HCT116 (cell line): ENCODE measurements at regions not wholly inside any gene's neighbourhood (a gene's known extent, or its start where the extent isn't known, plus 50 kb on each side); places are given as distances from the start of the nearest gene placed in this dataset.
"Not testable (repeated sequence)": the region's sequence is repeated elsewhere in the genome, so short reads cannot be mapped to it uniquely, and the experiment has no call there.

ENCODE experiments used
- ATAC-seq: fragments of 200-7000 bp; cut with Tn5 transposase; 2 replicates; pipeline ENCODE4 v1.9.1; 2020; ENCODE audit warnings: mild to moderate bottlenecking, moderate library complexity
- BruUV-seq: library from RNA; stranded (reverse); fragments of 400-500 nt; replicated peaks from 2 replicates; lab custom pipeline; 2021; lab: Mats Ljungman, UMichigan
- CTCF ChIA-PET: fragments of 300-600 bp; sonication (Branson Sonifier 250); formaldehyde crosslinking; loops from one replicate; lab custom pipeline; 2021; ENCODE audit warnings: antibody characterized with exemption; lab: Charles Lee
- POLR2A ChIA-PET: fragments of 300-600, 350-600 bp; sonication (Branson Sonifier 250); formaldehyde crosslinking; loops from one replicate; lab custom pipeline; 2021; ENCODE audit warnings: antibody characterized with exemption; lab: Charles Lee
- RAD21 ChIA-PET, 2 experiments: fragments of 300-600 bp; sonication (Branson Sonifier 250); formaldehyde crosslinking; loops; one replicate each; lab custom pipeline; 2023; ENCODE audit warnings: low total read pairs in 2 of 2; ENCODE audit not compliant: uncharacterized antibody in 2 of 2, unreplicated experiment in 2 of 2, low non-redundant PET in 1 of 2; lab: Charles Lee
- DNase-seq: peaks from one replicate; pipeline ENCODE4 v3.0.0-alpha.2; 2010; ENCODE audit warnings: low read depth, low spot score
- H2AFZ ChIP-seq: fragments of 200-600 bp; shearing (Covaris generic), sonication (generic); 2 replicates; pipeline ENCODE4 v1.6.1; 2017; ENCODE audit warnings: low read depth, mixed run types, mixed read lengths, antibody characterized with exemption, low read length; ENCODE audit not compliant: poor library complexity, severe bottlenecking
- H3K27ac ChIP-seq: 2 replicates; pipeline ENCODE4 v1.5.1; 2012; ENCODE audit warnings: low read depth, low read length
- H3K27me3 ChIP-seq: fragments of 200-600 bp; sonication (generic); 2 replicates; pipeline ENCODE4 v1.6.1; 2016; ENCODE audit warnings: mixed run types, low read length, mixed read lengths; ENCODE audit not compliant: insufficient read depth
- H3K36me3 ChIP-seq, 2 experiments: fragments of 200-500 bp in 1 of 2; fragments of 200-600 bp in 1 of 2; sonication (Bioruptor generic) in 1 of 2; sonication (generic) in 1 of 2; 2 replicates each; pipeline versions ENCODE4 v1.5.1 to v1.6.1; 2014 to 2016; ENCODE audit warnings: low read length in 2 of 2, inconsistent platforms in 1 of 2, mixed read lengths in 1 of 2, mixed run types in 1 of 2; ENCODE audit not compliant: insufficient read depth in 2 of 2, control insufficient read depth in 1 of 2
- H3K4me1 ChIP-seq, 2 experiments: fragments of 200-600 bp in 1 of 2; sonication (generic) in 1 of 2; 2 replicates each; pipeline versions ENCODE4 v1.5.1 to v1.6.1; 2012 to 2017; ENCODE audit warnings: low read length in 2 of 2, inconsistent platforms in 1 of 2, mild to moderate bottlenecking in 1 of 2, mixed read lengths in 1 of 2, mixed run types in 1 of 2, moderate library complexity in 1 of 2; ENCODE audit not compliant: insufficient read depth in 2 of 2, control insufficient read depth in 1 of 2
- H3K4me2 ChIP-seq: fragments of 200-600 bp; sonication (generic); 2 replicates; pipeline ENCODE4 v1.6.1; 2017; ENCODE audit warnings: mixed run types, low read length, mixed read lengths
- H3K4me3 ChIP-seq, 2 experiments: fragments of 200-600 bp in 1 of 2; sonication (generic) in 1 of 2; replicated peaks in 1 of 2; 2 replicates each; pipeline ENCODE4 v1.5.1; 2011 to 2016; ENCODE audit warnings: low read length in 2 of 2, control low read depth in 1 of 2, low read depth in 1 of 2, mild to moderate bottlenecking in 1 of 2, mixed read lengths in 1 of 2, mixed run types in 1 of 2
- H3K79me2 ChIP-seq: fragments of 200-600 bp; sonication (generic); 2 replicates; pipeline ENCODE4 v1.6.1; 2017; ENCODE audit warnings: mild to moderate bottlenecking, mixed run types, low read length, moderate library complexity, mixed read lengths; ENCODE audit not compliant: insufficient read depth
- H3K9ac ChIP-seq: fragments of 200-600 bp; sonication (generic); 2 replicates; pipeline ENCODE4 v1.6.1; 2016; ENCODE audit warnings: low read length, mixed read lengths
- H3K9me2 ChIP-seq: fragments of 200-600 bp; sonication (generic), shearing (Covaris generic); 2 replicates; pipeline ENCODE4 v1.6.1; 2017; ENCODE audit warnings: mixed run types, mild to moderate bottlenecking, moderate library complexity; ENCODE audit not compliant: insufficient read depth
- H3K9me3 ChIP-seq, 2 experiments: fragments of 200-500 bp in 1 of 2; fragments of 200-600 bp in 1 of 2; sonication (Bioruptor generic) in 1 of 2; sonication (generic) in 1 of 2; 2 replicates each; pipeline ENCODE4 v1.6.1; 2014 to 2017; ENCODE audit warnings: low read length in 2 of 2, mixed read lengths in 2 of 2, inconsistent platforms in 1 of 2, low read depth in 1 of 2, mild to moderate bottlenecking in 1 of 2, mixed run types in 1 of 2, moderate library complexity in 1 of 2; ENCODE audit not compliant: control insufficient read depth in 1 of 2, insufficient read depth in 1 of 2
- H4K20me1 ChIP-seq: fragments of 200-600 bp; sonication (generic), shearing (Covaris generic); 2 replicates; pipeline ENCODE4 v1.6.1; 2017; ENCODE audit warnings: mixed run types, mild to moderate bottlenecking, moderate library complexity; ENCODE audit not compliant: insufficient read depth
- EGR1 ChIP-seq: IDR thresholded peaks from 2 replicates; pipeline ENCODE4 v1.6.1; 2012; ENCODE audit warnings: low read depth
- FOSL1 ChIP-seq: IDR thresholded peaks from 2 replicates; pipeline ENCODE4 v1.6.1; 2012; ENCODE audit warnings: low read depth
- MAX ChIP-seq: IDR thresholded peaks from 2 replicates; pipeline ENCODE4 v1.6.1; 2012
- ZBTB33 ChIP-seq: IDR thresholded peaks from 2 replicates; pipeline ENCODE4 v1.6.1; 2011; ENCODE audit warnings: mild to moderate bottlenecking, low read length, moderate library complexity; ENCODE audit not compliant: insufficient replicate concordance; ENCODE audit errors: extremely low read depth
- intact Hi-C: fragments of 100-400 bp; cut with micrococcal nuclease; formaldehyde crosslinking; loops from 2 replicates; pipeline ENCODE4 v1.10.0; 2022
- TF ChIP-seq, protein P1 (sequence below), 3 experiments: fragments of 200-600 bp in 1 of 3; sonication (generic) in 1 of 3; IDR thresholded peaks in 2 of 3; conservative IDR thresholded peaks in 1 of 3; 2 replicates each; pipeline ENCODE4 v1.5.1; 2012 to 2017; ENCODE audit warnings: low read depth in 2 of 3, low read length in 2 of 3, antibody characterized with exemption in 1 of 3, borderline replicate concordance in 1 of 3, control low read depth in 1 of 3, mild to moderate bottlenecking in 1 of 3, mixed read lengths in 1 of 3, mixed run types in 1 of 3, moderate library complexity in 1 of 3; ENCODE audit not compliant: insufficient read depth in 1 of 3

DNA sequence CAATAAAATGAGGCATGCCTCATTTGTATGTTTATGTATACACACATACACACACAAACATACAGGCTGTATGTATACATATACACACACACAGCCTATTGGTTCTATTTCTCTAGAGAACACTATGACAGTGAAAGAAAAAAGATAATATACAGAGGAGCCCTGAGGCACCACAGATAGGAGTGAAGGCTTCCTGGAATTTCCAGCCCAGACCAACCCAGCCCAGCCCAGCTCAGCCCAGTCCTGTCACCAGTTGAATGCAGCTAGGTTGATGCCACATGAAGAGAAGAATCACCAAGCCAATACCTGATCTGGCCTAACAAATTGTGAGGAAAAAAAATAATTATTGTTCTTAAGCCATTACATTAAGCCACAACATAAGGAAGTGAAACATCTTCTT, 126.9 kb upstream of the PDE4D start:
- ChIA-PET POLR2A (no interaction called here), CTCF (no interaction called here), RAD21 (no interaction called here)
- H3K27ac ChIP-seq = no peak overlapping the region
- no peaks in the 10 kb centered on the region for H3K79me2 ChIP-seq
- no peak for ATAC-seq
- no peaks in the 10 kb centered on the region for H3K4me1 ChIP-seq
- no peak overlapping the region for H3K9ac ChIP-seq
- intact Hi-C loops = no loop called here
- no peaks in the 10 kb centered on the region for H3K9me3 ChIP-seq
- no peak overlapping the region for H3K4me3 ChIP-seq
- no peak overlapping the region for H2AFZ ChIP-seq
- H3K4me2 ChIP-seq = no peak overlapping the region
- H3K27me3 ChIP-seq = no peaks in the 10 kb centered on the region
- no peaks in the 10 kb centered on the region for H3K36me3 ChIP-seq
- H4K20me1 ChIP-seq = no peaks in the 10 kb centered on the region
- TF ChIP-seq MAX (no peak), FOSL1 (no peak)
- TF ChIP-seq, all 23 proteins: peak for 0
- H3K9me2 ChIP-seq = no peaks in the 10 kb centered on the region
- no peak for DNase-seq
- BruUV-seq = no TSS peak

GRCh38 chr5:60018960-60019359, 125.4 kb upstream of the PDE4D start:
- H3K4me1 ChIP-seq, CTCF ChIA-PET, RAD21 ChIA-PET, intact Hi-C loops, H3K9me2 ChIP-seq, DNase-seq, H3K27ac ChIP-seq, H3K4me3 ChIP-seq, H4K20me1 ChIP-seq, H2AFZ ChIP-seq, H3K9me3 ChIP-seq, ATAC-seq, H3K79me2 ChIP-seq, H3K27me3 ChIP-seq, BruUV-seq, H3K4me2 ChIP-seq, POLR2A ChIA-PET, H3K36me3 ChIP-seq, H3K9ac ChIP-seq: not testable (repeated sequence)

DNA sequence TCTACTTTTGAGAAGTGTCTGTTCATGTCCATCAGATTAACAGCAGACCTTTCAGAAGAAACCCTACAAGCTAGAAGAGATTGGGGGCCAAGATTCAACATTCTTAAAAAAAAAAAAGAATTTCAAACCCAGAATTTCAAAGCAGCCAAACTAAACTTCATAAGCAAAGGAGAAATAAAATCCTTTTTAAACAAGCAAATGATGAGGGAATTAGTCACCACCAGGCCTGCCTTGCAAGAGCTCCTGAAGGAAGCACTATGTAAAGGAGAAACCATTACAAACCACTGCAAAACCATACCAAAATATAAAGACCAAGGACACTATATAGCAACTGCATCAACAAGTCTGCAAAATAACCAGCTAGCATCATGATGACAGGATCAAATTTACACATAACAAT, 124.6 kb upstream of the PDE4D start:
- Histone ChIP-seq H2AFZ (no peak overlapping the region), H3K4me2 (no peak overlapping the region), H3K4me1 (no peaks in the 10 kb centered on the region), H3K27me3 (no peaks in the 10 kb centered on the region), H3K4me3 (no peak overlapping the region), H3K27ac (no peak overlapping the region), H3K36me3 (no peaks in the 10 kb centered on the region), H3K9ac (no peak overlapping the region), H3K9me3 (no peaks in the 10 kb centered on the region), H4K20me1 (no peaks in the 10 kb centered on the region), H3K79me2 (no peaks in the 10 kb centered on the region), H3K9me2 (no peaks in the 10 kb centered on the region)
- BruUV-seq = no TSS peak
- DNase-seq (no peak), ATAC-seq (no peak)
- ChIA-PET RAD21 (no interaction called here), CTCF (no interaction called here), POLR2A (no interaction called here)
- intact Hi-C loops = no loop called here
- TF ChIP-seq ZBTB33 (no peak), EGR1 (no peak), FOSL1 (no peak)
- TF ChIP-seq, protein P1, sequence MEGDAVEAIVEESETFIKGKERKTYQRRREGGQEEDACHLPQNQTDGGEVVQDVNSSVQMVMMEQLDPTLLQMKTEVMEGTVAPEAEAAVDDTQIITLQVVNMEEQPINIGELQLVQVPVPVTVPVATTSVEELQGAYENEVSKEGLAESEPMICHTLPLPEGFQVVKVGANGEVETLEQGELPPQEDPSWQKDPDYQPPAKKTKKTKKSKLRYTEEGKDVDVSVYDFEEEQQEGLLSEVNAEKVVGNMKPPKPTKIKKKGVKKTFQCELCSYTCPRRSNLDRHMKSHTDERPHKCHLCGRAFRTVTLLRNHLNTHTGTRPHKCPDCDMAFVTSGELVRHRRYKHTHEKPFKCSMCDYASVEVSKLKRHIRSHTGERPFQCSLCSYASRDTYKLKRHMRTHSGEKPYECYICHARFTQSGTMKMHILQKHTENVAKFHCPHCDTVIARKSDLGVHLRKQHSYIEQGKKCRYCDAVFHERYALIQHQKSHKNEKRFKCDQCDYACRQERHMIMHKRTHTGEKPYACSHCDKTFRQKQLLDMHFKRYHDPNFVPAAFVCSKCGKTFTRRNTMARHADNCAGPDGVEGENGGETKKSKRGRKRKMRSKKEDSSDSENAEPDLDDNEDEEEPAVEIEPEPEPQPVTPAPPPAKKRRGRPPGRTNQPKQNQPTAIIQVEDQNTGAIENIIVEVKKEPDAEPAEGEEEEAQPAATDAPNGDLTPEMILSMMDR (IDR thresholded peaks at IDR 0.05 in 2 of 3, conservative IDR thresholded peaks at IDR 0.05 in 1 of 3; ENCODE audit: borderline replicate concordance in 1 of 3, insufficient read depth in 1 of 3, low read depth in 2 of 3, low read length in 2 of 3) = no peak
